CD4-positive, alpha-beta memory T cell (primary cell): ENCODE measurements at regions not wholly inside any gene's neighbourhood (a gene's known extent, or its start where the extent isn't known, plus 50 kb on each side); places are given as distances from the start of the nearest gene placed in this dataset.

Source experiments
- CTCF ChIA-PET: fragments of 350-600 bp; sonication (Branson Sonifier 250); formaldehyde crosslinking; loops from one replicate; lab custom pipeline; 2021; ENCODE audit warnings: inconsistent platforms; ENCODE audit not compliant: partially characterized antibody; lab: Charles Lee
- POLR2A ChIA-PET: fragments of 350-600 bp; sonication (Branson Sonifier 250); formaldehyde crosslinking; loops from one replicate; lab custom pipeline; 2021; ENCODE audit not compliant: partially characterized antibody; lab: Charles Lee
- DNase-seq, 5 donors: peaks; one replicate each; pipeline versions ENCODE4 v3.0.0 to v3.0.0-alpha.2; 2020 to 2022; ENCODE audit warnings: mixed read lengths in 1 of 5
- H3K27ac ChIP-seq: one replicate; pipeline ENCODE4 v1.7.0; 2013; ENCODE audit warnings: low read depth, low read length
- H3K27me3 ChIP-seq: 2 replicates; pipeline ENCODE4 v1.7.0; 2013; ENCODE audit warnings: mild to moderate bottlenecking, low read length, moderate library complexity; ENCODE audit not compliant: insufficient read depth
- H3K36me3 ChIP-seq: 2 replicates; pipeline ENCODE4 v1.7.0; 2013; ENCODE audit warnings: mild to moderate bottlenecking, low read length, moderate library complexity; ENCODE audit not compliant: insufficient read depth
- H3K4me1 ChIP-seq: 2 replicates; pipeline ENCODE4 v1.7.0; 2013; ENCODE audit warnings: mild to moderate bottlenecking, low read length, moderate library complexity; ENCODE audit not compliant: insufficient read depth
- H3K4me3 ChIP-seq, 2 donors: one replicate each; pipeline ENCODE4 v1.7.0; 2013; ENCODE audit warnings: low read length in 2 of 2, mild to moderate bottlenecking in 1 of 2
- H3K9me3 ChIP-seq, 2 donors: one replicate each; pipeline ENCODE4 v1.7.0; 2013; ENCODE audit warnings: low read length in 2 of 2, control low read depth in 1 of 2; ENCODE audit not compliant: control insufficient read depth in 1 of 2
- H3K27ac Mint-ChIP-seq, 7 donors: one replicate each; pipeline ENCODE4 v1.8.0; 2020 to 2021; ENCODE audit warnings: mixed read lengths in 7 of 7, mild to moderate bottlenecking in 6 of 7, inconsistent platforms in 3 of 7, moderate library complexity in 3 of 7
- H3K27me3 Mint-ChIP-seq, 2 donors: one replicate each; pipeline ENCODE4 v1.8.0; 2020 to 2021; ENCODE audit warnings: mixed read lengths in 2 of 2
- H3K36me3 Mint-ChIP-seq, 2 donors: one replicate each; pipeline ENCODE4 v1.8.0; 2020 to 2021; ENCODE audit warnings: mixed read lengths in 2 of 2, inconsistent platforms in 1 of 2, mild to moderate bottlenecking in 1 of 2
- H3K4me1 Mint-ChIP-seq, 4 donors: one replicate each; pipeline ENCODE4 v1.8.0; 2020 to 2021; ENCODE audit warnings: mixed read lengths in 4 of 4, mild to moderate bottlenecking in 1 of 4
- H3K4me3 Mint-ChIP-seq, 8 donors: one replicate each; pipeline ENCODE4 v1.8.0; 2020 to 2021; ENCODE audit warnings: mixed read lengths in 8 of 8, mild to moderate bottlenecking in 7 of 8, moderate library complexity in 6 of 8, inconsistent platforms in 3 of 8
- H3K9me3 Mint-ChIP-seq, 8 donors: one replicate each; pipeline ENCODE4 v1.8.0; 2020 to 2021; ENCODE audit warnings: mixed read lengths in 8 of 8, mild to moderate bottlenecking in 5 of 8, inconsistent platforms in 3 of 8, moderate library complexity in 1 of 8
- intact Hi-C: fragments of 100-400 bp; cut with micrococcal nuclease; formaldehyde crosslinking; loops from one replicate; pipeline ENCODE4 v1.15.1; 2023

DNA sequence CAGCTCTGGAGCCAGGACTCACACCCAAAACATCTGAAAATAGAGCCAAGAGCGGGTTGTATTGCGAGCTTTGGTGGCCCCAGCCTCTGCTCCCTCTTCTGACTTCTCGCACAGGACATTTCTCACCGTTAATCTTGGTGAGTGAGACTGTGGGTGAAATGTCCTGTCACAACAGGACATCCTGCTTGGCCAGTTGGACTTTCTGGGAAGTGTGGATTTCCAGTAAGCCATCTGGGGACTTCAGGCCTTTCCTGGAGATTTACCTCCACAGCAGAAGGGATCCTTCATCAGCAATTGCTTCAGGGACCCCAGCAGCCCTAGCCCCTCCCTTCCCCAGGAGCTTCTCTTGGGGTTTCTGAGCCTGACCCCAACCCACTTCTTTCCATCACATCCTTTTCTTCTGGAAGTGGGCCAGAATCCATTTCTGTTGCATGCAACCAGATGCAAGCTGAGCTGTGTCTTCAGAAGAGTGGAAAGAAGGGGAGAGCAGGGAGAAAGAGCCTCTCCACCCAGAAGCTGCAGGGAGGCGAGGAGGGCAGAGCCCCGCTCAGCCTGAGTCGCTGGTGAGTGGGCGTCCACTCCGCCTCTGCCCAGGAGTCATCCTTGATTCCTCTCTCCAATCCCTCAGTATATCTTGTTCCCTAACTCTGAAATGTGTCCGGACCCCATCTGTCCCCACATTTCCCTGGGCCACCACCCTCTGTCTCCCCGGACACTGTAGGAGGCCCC, 50.3 kb upstream of the GADD45G start:
- Mint-ChIP-seq H3K4me3 (no peak overlapping the region), H3K9me3 (no peaks in the 10 kb centered on the region), H3K27ac (no peak overlapping the region), H3K4me1 (peaks cover 7 to 23% (median 13%) of the 10 kb centered on the region in 4 donors), H3K27me3 (peaks cover 1 to 4% of the 10 kb centered on the region in 2 donors), H3K36me3 (no peaks in the 10 kb centered on the region)
- intact Hi-C loops = no loop called here
- no peaks in the 10 kb centered on the region for H3K36me3 ChIP-seq
- no peaks in the 10 kb centered on the region for H3K27me3 ChIP-seq
- H3K4me3 ChIP-seq = no peak overlapping the region
- no peak overlapping the region for H3K27ac ChIP-seq
- ChIA-PET CTCF (interaction anchor here (0.7 to 2.0 kb wide), 2 partner anchors 13 to 14 kb away, joined by 3 to 4 read pairs; no protein-coding TSS in a partner anchor), POLR2A (no interaction called here)
- no peak for DNase-seq
- H3K9me3 ChIP-seq = no peaks in the 10 kb centered on the region
- peaks cover 15% of the 10 kb centered on the region for H3K4me1 ChIP-seq

GRCh38 chr9:89553451-89554010, 51.3 kb upstream of the GADD45G start:
- peaks cover 12 to 31% (median 19%) of the 10 kb centered on the region in 4 donors for H3K4me1 Mint-ChIP-seq

DNA sequence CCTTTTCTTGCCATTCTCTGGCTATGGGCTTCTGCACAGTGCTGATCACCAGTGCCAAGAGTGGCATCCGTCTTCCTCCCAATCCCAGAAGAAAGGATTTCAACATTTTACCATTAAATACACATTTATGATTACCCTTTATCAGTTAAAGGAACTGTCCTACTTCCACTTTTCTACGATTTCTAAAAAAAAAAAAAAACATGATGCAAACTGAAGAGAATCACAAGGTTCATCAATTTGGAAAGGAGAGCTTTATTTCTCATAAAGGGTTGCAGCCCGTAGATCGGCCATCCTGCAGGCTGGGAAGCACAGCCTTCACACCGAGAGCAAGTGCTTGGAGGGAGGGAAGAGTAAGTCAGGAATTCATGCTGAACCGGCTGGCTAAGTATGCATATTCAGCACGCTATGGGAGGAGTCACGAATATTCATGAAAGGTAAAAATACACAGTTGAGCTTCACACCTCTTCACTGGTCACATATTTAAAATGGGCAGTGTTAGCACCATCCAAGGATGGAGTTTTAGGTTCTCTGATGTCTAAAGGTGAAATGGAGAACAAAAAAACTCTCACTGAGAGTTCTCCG, 52.5 kb upstream of the SEMA4D start:
- no peaks in the 10 kb centered on the region for H3K27me3 ChIP-seq
- POLR2A ChIA-PET = interaction anchor here (0.6 to 4.2 kb wide), 7 partner anchors 16 to 232 kb away, joined by 3 to 46 read pairs (median 3); partner anchors contain the start of genes SECISBP2 and SEMA4D
- peak overlapping the region in 4 of 7 donors; percentile 30 to 87 (median 62) for H3K27ac Mint-ChIP-seq

More at GRCh38 chr9:89553451-89554010, 51.3 kb upstream of the GADD45G start:
- DNase-seq = no peak
- Histone ChIP-seq H3K4me1 (peaks cover 24% of the 10 kb centered on the region), H3K9me3 (no peaks in the 10 kb centered on the region), H3K27me3 (no peaks in the 10 kb centered on the region), H3K4me3 (no peak overlapping the region), H3K36me3 (no peaks in the 10 kb centered on the region), H3K27ac (no peak overlapping the region)
- ChIA-PET POLR2A (interaction anchor here (1.3 kb wide), 1 partner anchor 17 kb away, joined by 3 read pairs; no protein-coding TSS in a partner anchor), CTCF (interaction anchor here (1.3 kb wide), 1 partner anchor 22 kb away, joined by 3 read pairs; no protein-coding TSS in a partner anchor)
- Mint-ChIP-seq H3K4me3 (no peak overlapping the region), H3K27me3 (peaks cover 1 to 4% of the 10 kb centered on the region in 2 donors), H3K27ac (no peak overlapping the region), H3K36me3 (peaks cover 0 to 2% of the 10 kb centered on the region in 2 donors), H3K9me3 (no peaks in the 10 kb centered on the region)
- intact Hi-C loops = no loop called here

DNA sequence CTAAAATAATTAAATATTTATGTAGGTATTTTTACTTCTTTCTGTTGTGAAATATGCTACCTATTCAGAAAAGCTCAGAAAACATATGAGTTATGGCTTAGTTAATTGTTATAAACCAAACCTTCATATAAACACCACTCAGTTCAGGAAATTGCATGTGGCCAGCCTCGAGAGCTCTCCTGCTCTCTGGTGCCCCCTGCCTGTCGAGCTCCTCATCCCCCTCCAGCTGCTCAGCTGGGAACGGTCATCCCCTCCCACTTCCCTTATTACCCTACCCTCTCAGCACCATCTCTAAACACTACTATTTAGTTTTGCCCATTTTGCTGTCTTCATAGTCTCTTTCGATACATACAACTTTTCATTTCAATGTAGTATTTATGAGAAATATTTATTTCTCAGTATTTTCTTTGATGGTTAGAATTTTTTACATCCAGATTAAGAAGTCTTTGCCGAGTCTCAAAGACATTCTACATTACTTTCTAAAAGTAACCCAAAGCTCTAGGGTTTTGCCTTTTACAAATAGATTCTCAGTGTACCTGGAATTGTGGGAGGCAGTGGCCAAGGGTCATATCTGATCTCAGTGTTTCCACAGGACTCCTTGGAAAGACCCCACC, 51.2 kb upstream of the SEMA4D start:
- ChIA-PET CTCF (interaction anchor here (0.5 to 5.4 kb wide), 65 partner anchors 9 to 251 kb away, joined by 3 to 166 read pairs (median 8); partner anchors contain the start of genes SECISBP2 and SEMA4D), POLR2A (interaction anchor here (0.6 to 4.2 kb wide), 48 partner anchors 10 to 239 kb away, joined by 3 to 46 read pairs (median 6); partner anchors contain the start of genes CKS2, SECISBP2 and SEMA4D)
- H3K9me3 ChIP-seq = no peaks in the 10 kb centered on the region
- no peak overlapping the region for H3K27ac ChIP-seq
- intact Hi-C loops = loop anchor here (1.0 kb wide), 7 partner anchors 27 to 230 kb away; no protein-coding TSS in a partner anchor
- peaks cover 7 to 20% (median 14%) of the 10 kb centered on the region in 4 donors for H3K4me1 Mint-ChIP-seq
- peak overlapping the region in 4 of 8 donors; percentile 7 to 52 (median 44) for H3K4me3 Mint-ChIP-seq
- H3K36me3 Mint-ChIP-seq = peaks cover 4 to 12% of the 10 kb centered on the region in 2 donors
- H3K27me3 ChIP-seq = no peaks in the 10 kb centered on the region
- DNase-seq = peak; percentile 78 to 83 (median 79)
- peaks cover 2 to 15% (median 10%) of the 10 kb centered on the region in 8 donors for H3K9me3 Mint-ChIP-seq
- no peak overlapping the region for H3K4me3 ChIP-seq
- H3K27me3 Mint-ChIP-seq = peaks cover 0 to 1% of the 10 kb centered on the region in 2 donors
- H3K27ac Mint-ChIP-seq = peak overlapping the region in 4 of 7 donors; percentile 50 to 79 (median 60)
- peaks cover 18% of the 10 kb centered on the region for H3K4me1 ChIP-seq
- no peaks in the 10 kb centered on the region for H3K36me3 ChIP-seq

More for the DNA sequence above, 52.5 kb upstream of the SEMA4D start:
- H3K4me3 ChIP-seq = no peak overlapping the region
- H3K4me3 Mint-ChIP-seq = no peak overlapping the region
- H3K9me3 Mint-ChIP-seq = peaks cover 0 to 11% (median 5%) of the 10 kb centered on the region in 8 donors
- no peaks in the 10 kb centered on the region for H3K9me3 ChIP-seq
- H3K27ac ChIP-seq = no peak overlapping the region
- CTCF ChIA-PET = interaction anchor here (1.0 to 5.4 kb wide), 26 partner anchors 8 to 231 kb away, joined by 3 to 166 read pairs (median 22); partner anchors contain the start of gene SECISBP2
- intact Hi-C loops = no loop called here
- DNase-seq = no peak
- peaks cover 7 to 18% (median 12%) of the 10 kb centered on the region in 4 donors for H3K4me1 Mint-ChIP-seq
- H3K36me3 Mint-ChIP-seq = peaks cover 2 to 7% of the 10 kb centered on the region in 2 donors
- H3K36me3 ChIP-seq = no peaks in the 10 kb centered on the region
- peaks cover 0 to 1% of the 10 kb centered on the region in 2 donors for H3K27me3 Mint-ChIP-seq
- H3K4me1 ChIP-seq = peaks cover 18% of the 10 kb centered on the region

GRCh38 chr9:89548071-89548638, 50.2 kb upstream of the SEMA4D start:
- no peak overlapping the region for H3K4me3 ChIP-seq
- DNase-seq = no peak
- POLR2A ChIA-PET = interaction anchor here (0.7 to 4.2 kb wide), 45 partner anchors 9 to 238 kb away, joined by 3 to 46 read pairs (median 6); partner anchors contain the start of genes CKS2, SECISBP2 and SEMA4D
- Mint-ChIP-seq H3K27me3 (no peaks in the 10 kb centered on the region), H3K9me3 (peaks cover 2 to 15% (median 10%) of the 10 kb centered on the region in 8 donors), H3K4me1 (peaks cover 11 to 22% (median 16%) of the 10 kb centered on the region in 4 donors), H3K36me3 (peaks cover 4 to 12% of the 10 kb centered on the region in 2 donors), H3K27ac (peak overlapping the region in 3 of 7 donors; percentile 37 to 66 (median 53)), H3K4me3 (peak overlapping the region in 2 of 8 donors; percentile 8 to 31)
- H3K9me3 ChIP-seq = no peaks in the 10 kb centered on the region
- CTCF ChIA-PET = interaction anchor here (0.6 to 5.4 kb wide), 56 partner anchors 11 to 250 kb away, joined by 3 to 166 read pairs (median 10); partner anchors contain the start of genes SECISBP2 and SEMA4D
- H3K27me3 ChIP-seq = no peaks in the 10 kb centered on the region
- H3K36me3 ChIP-seq = no peaks in the 10 kb centered on the region
- intact Hi-C loops = no loop called here
- H3K4me1 ChIP-seq = peaks cover 18% of the 10 kb centered on the region
- no peak overlapping the region for H3K27ac ChIP-seq
